Keratinocyte (primary cell): ENCODE measurements at regions not wholly inside any gene's neighbourhood (a gene's known extent, or its start where the extent isn't known, plus 50 kb on each side); places are given as distances from the start of the nearest gene placed in this dataset.

Experiments used
- CTCF ChIP-seq, 3 experiments: IDR thresholded peaks in 1 of 3; conservative IDR thresholded peaks in 1 of 3; optimal IDR thresholded peaks in 1 of 3; 2 replicates in 2 of 3; 3 replicates in 1 of 3; pipeline versions ENCODE3 to v1.5.1; 2011; ENCODE audit warnings: low read length in 3 of 3, mild to moderate bottlenecking in 3 of 3, moderate library complexity in 2 of 3, control low read depth in 1 of 3, inconsistent platforms in 1 of 3; ENCODE audit not compliant: insufficient read depth in 2 of 3; ENCODE audit errors: extremely low read depth in 1 of 3
- EZH2 ChIP-seq: IDR thresholded peaks from one replicate; pipeline ENCODE4 v1.6.1; 2012; ENCODE audit warnings: inconsistent platforms, mild to moderate bottlenecking, low read length, moderate library complexity

- TF ChIP-seq CTCF (optimal IDR thresholded peaks at IDR 0.05 in 1 of 3, IDR thresholded peaks at IDR 0.05 in 1 of 3, conservative IDR thresholded peaks at IDR 0.05 in 1 of 3; ENCODE audit: extremely low read depth in 1 of 3, insufficient read depth in 2 of 3, low read length in 3 of 3) (no peak), EZH2 (no peak)
Measured at GRCh38 chr13:83667606-83668005, 214.7 kb downstream of the SLITRK1 start.
